ENCODE measurements at regions not wholly inside any gene's neighbourhood (a gene's known extent, or its start where the extent isn't known, plus 50 kb on each side); places are given as distances from the start of the nearest gene placed in this dataset.

DNA sequence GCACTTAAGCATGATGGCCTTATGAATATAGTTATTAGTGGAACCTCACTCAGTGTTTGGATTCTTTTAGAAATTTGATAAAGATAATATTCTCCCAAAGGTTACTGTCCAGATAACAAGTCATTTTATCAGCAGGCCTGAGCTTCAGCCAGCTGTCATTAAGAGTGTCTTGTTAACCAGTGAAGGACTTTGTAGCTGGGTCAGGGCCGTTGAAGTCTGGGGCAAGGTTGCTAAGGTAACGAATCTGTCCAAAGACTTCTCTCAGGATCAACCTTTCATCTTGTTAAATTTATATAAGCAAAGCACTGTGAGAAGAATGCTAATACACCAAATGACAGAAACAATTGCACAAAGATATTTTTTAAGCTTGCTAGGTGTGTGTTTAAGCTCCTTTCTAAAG lies 271.3 kb upstream of the TMPO start:
- no peaks in the 10 kb centered on the region for H3K27me3 Mint-ChIP-seq
- DNase-seq (ENCODE audit: low spot score, unreplicated experiment): no peak
- no peaks in the 10 kb centered on the region for H3K36me3 Mint-ChIP-seq (ENCODE audit: insufficient read depth)
- TF ChIP-seq, protein P1, sequence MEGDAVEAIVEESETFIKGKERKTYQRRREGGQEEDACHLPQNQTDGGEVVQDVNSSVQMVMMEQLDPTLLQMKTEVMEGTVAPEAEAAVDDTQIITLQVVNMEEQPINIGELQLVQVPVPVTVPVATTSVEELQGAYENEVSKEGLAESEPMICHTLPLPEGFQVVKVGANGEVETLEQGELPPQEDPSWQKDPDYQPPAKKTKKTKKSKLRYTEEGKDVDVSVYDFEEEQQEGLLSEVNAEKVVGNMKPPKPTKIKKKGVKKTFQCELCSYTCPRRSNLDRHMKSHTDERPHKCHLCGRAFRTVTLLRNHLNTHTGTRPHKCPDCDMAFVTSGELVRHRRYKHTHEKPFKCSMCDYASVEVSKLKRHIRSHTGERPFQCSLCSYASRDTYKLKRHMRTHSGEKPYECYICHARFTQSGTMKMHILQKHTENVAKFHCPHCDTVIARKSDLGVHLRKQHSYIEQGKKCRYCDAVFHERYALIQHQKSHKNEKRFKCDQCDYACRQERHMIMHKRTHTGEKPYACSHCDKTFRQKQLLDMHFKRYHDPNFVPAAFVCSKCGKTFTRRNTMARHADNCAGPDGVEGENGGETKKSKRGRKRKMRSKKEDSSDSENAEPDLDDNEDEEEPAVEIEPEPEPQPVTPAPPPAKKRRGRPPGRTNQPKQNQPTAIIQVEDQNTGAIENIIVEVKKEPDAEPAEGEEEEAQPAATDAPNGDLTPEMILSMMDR (IDR thresholded peaks at IDR 0.05; ENCODE audit: unreplicated experiment): no peak
- peaks cover 3% of the 10 kb centered on the region for H3K9me3 Mint-ChIP-seq (ENCODE audit: low read depth)
- H3K27ac Mint-ChIP-seq: no peak overlapping the region
- H3K4me3 Mint-ChIP-seq (ENCODE audit: low read depth): no peak overlapping the region
- peaks cover 12% of the 10 kb centered on the region for H3K4me1 Mint-ChIP-seq (ENCODE audit: low read depth)

GRCh38 chr12:98253207-98254037 lies 262.0 kb upstream of the TMPO start:
- TF ChIP-seq, protein P1 (IDR thresholded peaks at IDR 0.05; ENCODE audit: unreplicated experiment): no peak
- H3K27me3 Mint-ChIP-seq: no peaks in the 10 kb centered on the region
- no peak for DNase-seq (ENCODE audit: low spot score, unreplicated experiment)
- no peak overlapping the region for H3K4me3 Mint-ChIP-seq (ENCODE audit: low read depth)
- H3K36me3 Mint-ChIP-seq (ENCODE audit: insufficient read depth): no peaks in the 10 kb centered on the region
- H3K9me3 Mint-ChIP-seq (ENCODE audit: low read depth): no peaks in the 10 kb centered on the region
- no peak overlapping the region for H3K27ac Mint-ChIP-seq
- H3K4me1 Mint-ChIP-seq (ENCODE audit: low read depth): peaks cover 11% of the 10 kb centered on the region

DNA sequence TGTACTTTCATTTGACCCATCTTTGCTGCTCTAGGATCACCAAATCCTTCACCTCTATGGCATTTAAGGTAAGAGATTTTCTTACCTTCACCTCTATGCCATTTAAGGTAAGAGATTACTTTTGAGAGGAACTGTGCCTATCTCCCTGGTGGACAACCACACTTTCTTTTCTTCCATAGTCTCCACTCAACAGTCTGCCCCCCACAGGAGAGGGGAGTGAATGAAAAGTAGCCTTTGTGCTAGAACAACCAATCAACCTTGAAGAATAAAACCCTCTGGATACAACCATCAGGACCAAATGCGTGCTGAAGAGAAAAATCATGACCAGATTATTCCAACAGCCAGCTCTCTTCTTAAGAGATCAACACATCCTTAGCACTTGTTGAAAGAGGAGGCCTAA lies 258.6 kb upstream of the TMPO start:
- H3K27me3 Mint-ChIP-seq: no peaks in the 10 kb centered on the region
- no peak for DNase-seq (ENCODE audit: low spot score, unreplicated experiment)
- no peaks in the 10 kb centered on the region for H3K9me3 Mint-ChIP-seq (ENCODE audit: low read depth)
- H3K4me3 Mint-ChIP-seq (ENCODE audit: low read depth): no peak overlapping the region
- TF ChIP-seq, protein P1 (IDR thresholded peaks at IDR 0.05; ENCODE audit: unreplicated experiment): no peak
- peaks cover 11% of the 10 kb centered on the region for H3K4me1 Mint-ChIP-seq (ENCODE audit: low read depth)
- no peaks in the 10 kb centered on the region for H3K36me3 Mint-ChIP-seq (ENCODE audit: insufficient read depth)
- no peak overlapping the region for H3K27ac Mint-ChIP-seq

DNA sequence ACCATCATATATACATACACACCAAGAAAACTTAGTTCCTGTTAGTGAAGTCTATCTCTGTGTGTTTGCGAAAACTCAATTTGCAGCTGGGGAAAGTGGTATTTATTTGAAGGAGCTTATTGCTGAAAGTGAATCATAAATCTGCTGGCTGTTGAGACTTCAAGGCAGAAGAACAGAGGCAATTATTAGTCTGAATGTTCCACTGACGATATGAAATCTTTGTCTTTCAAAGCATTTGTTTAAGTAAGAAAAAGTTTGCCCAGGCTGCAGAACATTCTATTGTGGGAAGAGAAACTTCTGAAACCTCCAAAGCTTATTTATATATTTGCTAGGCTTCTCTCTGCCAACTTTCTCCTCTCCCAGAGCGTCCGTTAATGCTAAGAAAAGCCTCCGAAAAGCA lies 255.7 kb upstream of the TMPO start:
- no peak overlapping the region for H3K4me3 Mint-ChIP-seq (ENCODE audit: low read depth)
- no peaks in the 10 kb centered on the region for H3K27me3 Mint-ChIP-seq
- no peak for DNase-seq (ENCODE audit: low spot score, unreplicated experiment)

GRCh38 chr12:98260276-98260675 lies 255.1 kb upstream of the TMPO start:
- no peaks in the 10 kb centered on the region for H3K9me3 Mint-ChIP-seq (ENCODE audit: low read depth)
- no peaks in the 10 kb centered on the region for H3K27me3 Mint-ChIP-seq
- no peak overlapping the region for H3K4me3 Mint-ChIP-seq (ENCODE audit: low read depth)
- TF ChIP-seq, protein P1 (IDR thresholded peaks at IDR 0.05; ENCODE audit: unreplicated experiment): no peak
- no peak overlapping the region for H3K27ac Mint-ChIP-seq
- DNase-seq (ENCODE audit: low spot score, unreplicated experiment): no peak
- H3K4me1 Mint-ChIP-seq (ENCODE audit: low read depth): no peaks in the 10 kb centered on the region
- H3K36me3 Mint-ChIP-seq (ENCODE audit: insufficient read depth): no peaks in the 10 kb centered on the region

More for the DNA sequence above, 255.7 kb upstream of the TMPO start:
- H3K4me1 Mint-ChIP-seq (ENCODE audit: low read depth): no peaks in the 10 kb centered on the region
- TF ChIP-seq, protein P1 (IDR thresholded peaks at IDR 0.05; ENCODE audit: unreplicated experiment): no peak
- no peaks in the 10 kb centered on the region for H3K36me3 Mint-ChIP-seq (ENCODE audit: insufficient read depth)
- H3K9me3 Mint-ChIP-seq (ENCODE audit: low read depth): no peaks in the 10 kb centered on the region
- H3K27ac Mint-ChIP-seq: no peak overlapping the region

Data from progenitor cell of endocrine pancreas (in vitro differentiated cells).